Pancreas (tissue), 10 donors: ENCODE measurements at regions not wholly inside any gene's neighbourhood (a gene's known extent, or its start where the extent isn't known, plus 50 kb on each side); places are given as distances from the start of the nearest gene placed in this dataset.
A peak's percentile ranks its signal among the peaks of the same experiment; 100 is the strongest.

Source experiments
- ATAC-seq, 4 donors: fragments of 200-7000 bp; cut with Tn5 transposase; one replicate each; pipeline versions ENCODE4 v1.8.0 to v1.9.1; 2020; ENCODE audit warnings: mild to moderate bottlenecking in 4 of 4, moderate library complexity in 4 of 4
- DNase-seq, 6 donors: peaks; one replicate each; pipeline ENCODE4 v3.0.0-alpha.2; 2020
- FAIRE-seq: peaks from 2 replicates; lab custom pipeline; 2012; peaks lifted over from hg19 to GRCh38; lab: Jason Lieb, UNC
- H3K27ac ChIP-seq, 4 donors: fragments of 200-600 bp; sonication (generic); 1 replicate in 3 of 4; 2 replicates in 1 of 4; pipeline versions ENCODE4 v1.5.0 to v1.8.0; 2020
- H3K27me3 ChIP-seq, 4 donors: fragments of 200-600 bp; one replicate each; pipeline ENCODE4 v1.8.0; 2021
- H3K36me3 ChIP-seq, 3 donors: fragments of 200-600 bp; sonication (generic) in 1 of 3; one replicate each; pipeline versions ENCODE4 v1.5.0 to v1.8.0; 2020 to 2021
- H3K4me1 ChIP-seq, 3 donors: fragments of 200-600 bp; one replicate each; pipeline ENCODE4 v1.8.0; 2021
- H3K4me3 ChIP-seq, 4 donors: fragments of 200-600 bp; sonication (generic) in 2 of 4; one replicate each; pipeline versions ENCODE4 v1.5.0 to v1.8.0; 2020 to 2021
- H3K9me3 ChIP-seq, 4 donors: fragments of 200-600 bp; one replicate each; pipeline ENCODE4 v1.8.0; 2021
- CTCF ChIP-seq, 4 donors: fragments of 200-600 bp; sonication (generic) in 3 of 4; IDR thresholded peaks; one replicate each; pipeline versions ENCODE4 v1.5.0 to v1.8.0; 2021; ENCODE audit warnings: antibody characterized with exemption in 4 of 4
- WGBS, 2 donors: extraction: QIAGEN DNeasy Blood & Tissue Kit; methylation state at CpG; one replicate each; pipeline ENCODE4 v1.1.7; 2013; 5-methylcytosine and 5-hydroxymethylcytosine counted together
- intact Hi-C, 3 donors: fragments of 100-400 bp; cut with DNase I; formaldehyde crosslinking; loops; one replicate each; pipeline versions ENCODE4 v1.11.1 to v1.14.2; 2022
- donor health status: healthy with polysubstance abuse.
- donor health status: DM: no; HTN: no; CAD: no; lungs with moderate emphysema.
- donor health status: DM: no; HTN: no; CAD: no.
- donor health status: control.
- donor health status: control.
- donor health status: Bipolar disorder and iron deficiency.
- donor health status: DM: yes; HTN: yes; CAD: no.
- donor health status: DM: no; HTN: no; CAD: no.
- donor health status: DM: no; HTN: no; CAD: no.
- donor health status: DM: yes; HTN: yes; CAD: no.

- Histone ChIP-seq H3K36me3 (no peaks in the 10 kb centered on the region), H3K4me3 (no peak overlapping the region), H3K27ac (no peak overlapping the region), H3K27me3 (no peaks in the 10 kb centered on the region), H3K4me1 (peaks cover 7 to 10% (median 7%) of the 10 kb centered on the region in 3 donors), H3K9me3 (no peaks in the 10 kb centered on the region)
- ATAC-seq (no peak), FAIRE-seq (no peak), DNase-seq (no peak)
- TF ChIP-seq CTCF (IDR thresholded peaks at IDR 0.05) = no peak
- WGBS, 2 donors = 96 to 100% methylated on average over 2 of the region's 2 CpGs
- intact Hi-C loops = no loop called here
These were observed 170.0 kb upstream of the IVNS1ABP start for GRCh38 chr1:185487026-185487425.

- DNase-seq = no peak
- 70 to 75% methylated on average over 5 of the region's 5 CpGs for WGBS, 2 donors
- TF ChIP-seq CTCF (IDR thresholded peaks at IDR 0.05) = no peak
- Histone ChIP-seq H3K36me3 (no peaks in the 10 kb centered on the region), H3K27me3 (no peaks in the 10 kb centered on the region), H3K27ac (no peak overlapping the region), H3K4me3 (no peak overlapping the region), H3K9me3 (no peaks in the 10 kb centered on the region), H3K4me1 (peaks cover 7 to 10% (median 7%) of the 10 kb centered on the region in 3 donors)
- intact Hi-C loops = no loop called here
- FAIRE-seq = no peak
- ATAC-seq = no peak
These were observed 169.3 kb upstream of the IVNS1ABP start for GRCh38 chr1:185486346-185486745.

- H3K9me3 ChIP-seq = no peaks in the 10 kb centered on the region
- peaks cover 3 to 9% (median 6%) of the 10 kb centered on the region in 3 donors for H3K4me1 ChIP-seq
- DNase-seq = no peak
- intact Hi-C loops = no loop called here
- H3K27me3 ChIP-seq = no peaks in the 10 kb centered on the region
- FAIRE-seq = no peak
- no peak overlapping the region for H3K27ac ChIP-seq
- no peak for TF ChIP-seq CTCF (IDR thresholded peaks at IDR 0.05)
- no peaks in the 10 kb centered on the region for H3K36me3 ChIP-seq
- H3K4me3 ChIP-seq = no peak overlapping the region
- WGBS, 2 donors = 95 to 96% methylated on average over 2 of the region's 2 CpGs
- ATAC-seq = peak in 2 of 4 donors; percentile 52 to 72
These were observed 166.8 kb upstream of the IVNS1ABP start for GRCh38 chr1:185483664-185484450.

GRCh38 chr1:185483217-185483616 lies 166.2 kb upstream of the IVNS1ABP start:
- TF ChIP-seq CTCF (IDR thresholded peaks at IDR 0.05) = no peak
- Histone ChIP-seq H3K4me1 (peaks cover 0 to 3% (median 2%) of the 10 kb centered on the region in 3 donors), H3K4me3 (no peak overlapping the region), H3K27me3 (no peaks in the 10 kb centered on the region), H3K27ac (no peak overlapping the region), H3K36me3 (no peaks in the 10 kb centered on the region), H3K9me3 (no peaks in the 10 kb centered on the region)
- DNase-seq (no peak), ATAC-seq (no peak), FAIRE-seq (no peak)
- WGBS, 2 donors = 22 to 23% methylated on average over 1 of the region's 1 CpG
- intact Hi-C loops = no loop called here

- 75 to 78% methylated on average over 2 of the region's 2 CpGs for WGBS, 2 donors
- TF ChIP-seq CTCF (IDR thresholded peaks at IDR 0.05) = no peak
- ATAC-seq (no peak), FAIRE-seq (no peak), DNase-seq (no peak)
- intact Hi-C loops = no loop called here
- H3K27ac ChIP-seq = no peak overlapping the region
- peaks cover 0 to 9% (median 0%) of the 10 kb centered on the region in 3 donors for H3K4me1 ChIP-seq
- H3K4me3 ChIP-seq = no peak overlapping the region
- H3K36me3 ChIP-seq = no peaks in the 10 kb centered on the region
- H3K9me3 ChIP-seq = no peaks in the 10 kb centered on the region
- H3K27me3 ChIP-seq = no peaks in the 10 kb centered on the region
These were observed 163.5 kb upstream of the IVNS1ABP start for GRCh38 chr1:185480545-185480944.
